Stimulated activated memory B cell treated with anti-CD40 and anti-IgM and Interleukin-4, amounts not matched to agents 10 μg/mL and 1 μg/mL and 100 μg/mL, for 72 hours (primary cell): ENCODE measurements at regions not wholly inside any gene's neighbourhood (a gene's known extent, or its start where the extent isn't known, plus 50 kb on each side); places are given as distances from the start of the nearest gene placed in this dataset.
A peak's percentile ranks its signal among the peaks of the same experiment; 100 is the strongest.

Experiments
- ATAC-seq: fragments of 150-1000 bp; cut with Tn5 transposase; 2 replicates; pipeline ENCODE4 v1.10.0; 2021
- H3K27ac Mint-ChIP-seq: one replicate; pipeline ENCODE4 v1.8.0; 2022; ENCODE audit warnings: mild to moderate bottlenecking, mixed read lengths
- H3K27me3 Mint-ChIP-seq: one replicate; pipeline ENCODE4 v1.8.0; 2022; ENCODE audit warnings: mixed read lengths
- H3K36me3 Mint-ChIP-seq: one replicate; pipeline ENCODE4 v1.8.0; 2022; ENCODE audit warnings: mixed read lengths
- H3K4me1 Mint-ChIP-seq: one replicate; pipeline ENCODE4 v1.8.0; 2022; ENCODE audit warnings: mixed read lengths
- H3K4me3 Mint-ChIP-seq: one replicate; pipeline ENCODE4 v1.8.0; 2022; ENCODE audit warnings: mild to moderate bottlenecking, moderate library complexity, mixed read lengths
- H3K9me3 Mint-ChIP-seq: one replicate; pipeline ENCODE4 v1.8.0; 2022; ENCODE audit warnings: mixed read lengths

GRCh38 chr5:28734396-28734795 lies 1696.0 kb upstream of the CDH9 start:
- Mint-ChIP-seq H3K36me3 (no peaks in the 10 kb centered on the region), H3K27me3 (no peaks in the 10 kb centered on the region), H3K4me1 (no peaks in the 10 kb centered on the region), H3K4me3 (no peak overlapping the region), H3K27ac (no peak overlapping the region), H3K9me3 (peaks cover 7% of the 10 kb centered on the region)
- no peak for ATAC-seq

GRCh38 chr5:28729067-28729466 lies 1690.7 kb upstream of the CDH9 start:
- ATAC-seq, result no peak
- Mint-ChIP-seq H3K27me3 (no peaks in the 10 kb centered on the region), H3K4me1 (no peaks in the 10 kb centered on the region), H3K27ac (no peak overlapping the region), H3K4me3 (no peak overlapping the region), H3K36me3 (no peaks in the 10 kb centered on the region), H3K9me3 (peaks cover 6% of the 10 kb centered on the region)

- H3K4me1 Mint-ChIP-seq, result no peaks in the 10 kb centered on the region
- no peak for ATAC-seq
- H3K36me3 Mint-ChIP-seq, result no peaks in the 10 kb centered on the region
- H3K4me3 Mint-ChIP-seq, result no peak overlapping the region
- H3K9me3 Mint-ChIP-seq, result peaks cover 10% of the 10 kb centered on the region
- no peak overlapping the region for H3K27ac Mint-ChIP-seq
- H3K27me3 Mint-ChIP-seq, result no peaks in the 10 kb centered on the region
Measured at GRCh38 chr5:28726815-28727214, 1688.4 kb upstream of the CDH9 start.

- Mint-ChIP-seq H3K4me3 (no peak overlapping the region), H3K36me3 (no peaks in the 10 kb centered on the region), H3K4me1 (no peaks in the 10 kb centered on the region), H3K9me3 (peaks cover 10% of the 10 kb centered on the region), H3K27ac (no peak overlapping the region), H3K27me3 (no peaks in the 10 kb centered on the region)
- no peak for ATAC-seq
Measured at GRCh38 chr5:28725001-28725400, 1686.6 kb upstream of the CDH9 start.

GRCh38 chr5:28714907-28715698 lies 1676.7 kb upstream of the CDH9 start:
- H3K9me3 Mint-ChIP-seq, result peaks cover 9% of the 10 kb centered on the region
- H3K36me3 Mint-ChIP-seq, result no peaks in the 10 kb centered on the region
- no peaks in the 10 kb centered on the region for H3K27me3 Mint-ChIP-seq
- no peak for ATAC-seq
- H3K4me3 Mint-ChIP-seq, result no peak overlapping the region
- no peak overlapping the region for H3K27ac Mint-ChIP-seq
- no peaks in the 10 kb centered on the region for H3K4me1 Mint-ChIP-seq

DNA sequence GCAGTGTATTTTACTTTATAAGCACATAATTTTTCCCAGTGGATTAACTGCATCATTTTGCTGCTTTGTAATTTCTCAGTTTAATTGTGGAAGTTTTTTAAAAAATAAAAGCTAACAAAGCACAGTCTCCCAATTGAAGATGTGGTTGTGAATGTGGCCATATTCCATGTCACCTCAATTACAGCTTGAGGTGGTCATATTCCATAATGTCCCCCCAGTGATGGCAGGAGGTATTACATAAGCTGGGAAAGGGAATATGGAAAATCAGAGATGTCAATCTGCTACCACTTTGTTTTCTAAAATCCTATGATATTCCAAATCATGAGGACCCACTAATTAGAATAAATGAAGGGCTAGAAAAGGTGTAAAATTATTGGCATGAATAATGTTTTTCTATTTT lies 1672.0 kb upstream of the CDH9 start:
- H3K27ac Mint-ChIP-seq, result no peak overlapping the region
- H3K4me3 Mint-ChIP-seq, result no peak overlapping the region
- ATAC-seq, result no peak
- peaks cover 13% of the 10 kb centered on the region for H3K9me3 Mint-ChIP-seq
- H3K4me1 Mint-ChIP-seq, result no peaks in the 10 kb centered on the region
- H3K36me3 Mint-ChIP-seq, result no peaks in the 10 kb centered on the region
- no peaks in the 10 kb centered on the region for H3K27me3 Mint-ChIP-seq

GRCh38 chr5:28708472-28708871 lies 1670.1 kb upstream of the CDH9 start:
- ATAC-seq, result no peak
- no peak overlapping the region for H3K4me3 Mint-ChIP-seq
- H3K9me3 Mint-ChIP-seq, result peaks cover 13% of the 10 kb centered on the region
- H3K27ac Mint-ChIP-seq, result no peak overlapping the region
- no peaks in the 10 kb centered on the region for H3K4me1 Mint-ChIP-seq
- H3K36me3 Mint-ChIP-seq, result no peaks in the 10 kb centered on the region
- H3K27me3 Mint-ChIP-seq, result no peaks in the 10 kb centered on the region

- no peak overlapping the region for H3K4me3 Mint-ChIP-seq
- no peaks in the 10 kb centered on the region for H3K36me3 Mint-ChIP-seq
- no peak for ATAC-seq
- H3K9me3 Mint-ChIP-seq, result peaks cover 10% of the 10 kb centered on the region
- no peaks in the 10 kb centered on the region for H3K27me3 Mint-ChIP-seq
- no peaks in the 10 kb centered on the region for H3K4me1 Mint-ChIP-seq
- no peak overlapping the region for H3K27ac Mint-ChIP-seq
Measured at GRCh38 chr5:28707706-28708105, 1669.3 kb upstream of the CDH9 start.

- Mint-ChIP-seq H3K4me3 (no peak overlapping the region), H3K4me1 (no peaks in the 10 kb centered on the region), H3K27me3 (no peaks in the 10 kb centered on the region), H3K9me3 (peaks cover 14% of the 10 kb centered on the region), H3K27ac (no peak overlapping the region), H3K36me3 (no peaks in the 10 kb centered on the region)
- ATAC-seq, result no peak
Measured at GRCh38 chr5:28703651-28704260, 1665.4 kb upstream of the CDH9 start.

GRCh38 chr5:28691526-28691925 lies 1653.1 kb upstream of the CDH9 start:
- H3K27me3 Mint-ChIP-seq, result no peaks in the 10 kb centered on the region
- no peaks in the 10 kb centered on the region for H3K36me3 Mint-ChIP-seq
- H3K4me3 Mint-ChIP-seq, result no peak overlapping the region
- H3K4me1 Mint-ChIP-seq, result no peaks in the 10 kb centered on the region
- H3K27ac Mint-ChIP-seq, result no peak overlapping the region
- no peak for ATAC-seq
- H3K9me3 Mint-ChIP-seq, result peaks cover 4% of the 10 kb centered on the region

- H3K27ac Mint-ChIP-seq, result no peak overlapping the region
- no peaks in the 10 kb centered on the region for H3K36me3 Mint-ChIP-seq
- no peaks in the 10 kb centered on the region for H3K9me3 Mint-ChIP-seq
- no peaks in the 10 kb centered on the region for H3K27me3 Mint-ChIP-seq
- H3K4me1 Mint-ChIP-seq, result no peaks in the 10 kb centered on the region
- no peak overlapping the region for H3K4me3 Mint-ChIP-seq
- no peak for ATAC-seq
Measured at GRCh38 chr5:28685794-28686193, 1647.4 kb upstream of the CDH9 start.

DNA sequence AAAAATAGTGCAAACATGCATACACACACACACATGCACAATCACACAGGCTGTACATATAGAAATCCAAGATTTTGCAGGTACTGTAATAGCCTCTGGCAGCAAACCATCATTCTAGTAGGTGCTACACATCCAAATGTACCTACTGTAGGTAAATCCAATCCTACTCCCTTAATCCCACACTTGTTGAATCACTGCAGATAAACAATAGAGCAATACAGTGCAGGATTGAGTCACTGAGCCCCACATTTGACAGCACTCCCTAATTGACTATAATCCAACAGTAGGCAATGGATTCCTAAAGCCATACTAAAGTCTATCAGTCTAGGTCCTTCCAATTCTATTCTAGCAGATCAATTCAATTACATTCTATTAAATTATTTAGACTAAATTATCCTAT lies 1640.5 kb upstream of the CDH9 start:
- H3K4me3 Mint-ChIP-seq, result no peak overlapping the region
- no peak overlapping the region for H3K27ac Mint-ChIP-seq
- H3K27me3 Mint-ChIP-seq, result no peaks in the 10 kb centered on the region
- H3K4me1 Mint-ChIP-seq, result no peaks in the 10 kb centered on the region
- H3K36me3 Mint-ChIP-seq, result no peaks in the 10 kb centered on the region
- no peaks in the 10 kb centered on the region for H3K9me3 Mint-ChIP-seq
- no peak for ATAC-seq

DNA sequence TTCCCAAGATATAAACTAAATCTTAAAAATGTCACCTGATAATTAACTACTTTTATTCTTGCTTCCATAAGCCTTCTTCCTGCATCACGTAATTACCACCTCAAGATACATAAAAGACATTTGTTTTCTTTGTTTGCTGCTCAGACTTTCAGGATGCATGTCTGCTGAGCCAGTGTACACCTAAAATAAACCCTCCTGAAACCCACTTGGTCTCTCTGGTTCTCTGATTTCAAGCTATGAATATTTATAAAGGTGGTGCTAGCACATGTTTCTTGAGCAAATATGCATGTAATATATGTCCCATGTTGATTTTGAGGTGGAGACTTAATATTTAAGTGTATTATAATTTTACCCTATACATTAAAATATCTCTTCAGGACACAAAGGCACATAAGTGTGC lies 1627.7 kb upstream of the CDH9 start:
- ATAC-seq, result no peak
- Mint-ChIP-seq H3K9me3 (peaks cover 6% of the 10 kb centered on the region), H3K4me1 (no peaks in the 10 kb centered on the region), H3K27ac (no peak overlapping the region), H3K36me3 (no peaks in the 10 kb centered on the region), H3K27me3 (no peaks in the 10 kb centered on the region), H3K4me3 (no peak overlapping the region)

- peaks cover 8% of the 10 kb centered on the region for H3K9me3 Mint-ChIP-seq
- H3K27me3 Mint-ChIP-seq, result no peaks in the 10 kb centered on the region
- H3K36me3 Mint-ChIP-seq, result no peaks in the 10 kb centered on the region
- no peak for ATAC-seq
- no peaks in the 10 kb centered on the region for H3K4me1 Mint-ChIP-seq
- no peak overlapping the region for H3K27ac Mint-ChIP-seq
- H3K4me3 Mint-ChIP-seq, result no peak overlapping the region
Measured at GRCh38 chr5:28648108-28648507, 1609.7 kb upstream of the CDH9 start.

DNA sequence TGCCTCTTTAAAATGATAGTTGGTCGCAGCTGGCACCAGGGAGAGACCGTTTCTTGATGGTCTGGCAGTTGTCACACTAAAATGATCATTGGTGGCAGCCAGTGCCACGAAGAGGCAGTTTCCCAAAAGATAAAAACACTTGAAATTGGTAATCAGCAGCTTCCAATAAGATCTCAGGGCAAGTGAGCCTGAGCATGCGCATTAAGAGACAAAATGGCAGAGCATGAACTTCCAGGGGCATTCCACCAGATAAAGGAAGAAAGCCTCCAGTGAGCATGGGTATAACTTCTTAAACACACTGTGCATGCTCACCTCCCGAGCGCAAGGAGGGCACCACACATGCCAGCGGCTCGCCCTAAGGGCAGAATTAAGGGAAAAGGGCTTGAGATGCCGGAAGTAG lies 1594.2 kb upstream of the CDH9 start:
- Mint-ChIP-seq H3K4me1 (no peaks in the 10 kb centered on the region), H3K4me3 (no peak overlapping the region), H3K27ac (no peak overlapping the region), H3K27me3 (no peaks in the 10 kb centered on the region), H3K9me3 (no peaks in the 10 kb centered on the region), H3K36me3 (no peaks in the 10 kb centered on the region)
- ATAC-seq, result peak; percentile 31

- H3K4me3 Mint-ChIP-seq, result no peak overlapping the region
- H3K36me3 Mint-ChIP-seq, result no peaks in the 10 kb centered on the region
- peaks cover 6% of the 10 kb centered on the region for H3K9me3 Mint-ChIP-seq
- no peaks in the 10 kb centered on the region for H3K4me1 Mint-ChIP-seq
- no peak overlapping the region for H3K27ac Mint-ChIP-seq
- no peak for ATAC-seq
- H3K27me3 Mint-ChIP-seq, result no peaks in the 10 kb centered on the region
Measured at GRCh38 chr5:28603869-28604268, 1565.5 kb upstream of the CDH9 start.
